Endodermal cell (in vitro differentiated cells): ENCODE measurements at regions not wholly inside any gene's neighbourhood (a gene's known extent, or its start where the extent isn't known, plus 50 kb on each side); places are given as distances from the start of the nearest gene placed in this dataset.

Source experiments
- DNase-seq: peaks from one replicate; pipeline ENCODE4 v3.0.0-alpha.2; 2017
- H3K27ac ChIP-seq: 2 replicates; pipeline ENCODE4 v1.5.1; 2013; ENCODE audit warnings: mild to moderate bottlenecking, low read depth, low read length, moderate library complexity
- H3K27me3 ChIP-seq: 2 replicates; pipeline ENCODE4 v1.6.1; 2013; ENCODE audit warnings: mild to moderate bottlenecking, low read length, moderate library complexity; ENCODE audit not compliant: insufficient read depth, control insufficient read depth, poor library complexity, severe bottlenecking
- H3K36me3 ChIP-seq: 2 replicates; pipeline ENCODE4 v1.7.0; 2013; ENCODE audit warnings: mild to moderate bottlenecking, low read length, moderate library complexity; ENCODE audit not compliant: control insufficient read depth, insufficient read depth
- H3K4me1 ChIP-seq: one replicate; pipeline ENCODE4 v1.7.0; 2013; ENCODE audit warnings: low read length; ENCODE audit not compliant: control insufficient read depth, insufficient read depth
- H3K4me3 ChIP-seq: 2 replicates; pipeline ENCODE4 v1.5.1; 2013; ENCODE audit warnings: mild to moderate bottlenecking, low read length, moderate library complexity
- H3K9ac ChIP-seq: 2 replicates; pipeline ENCODE4 v1.6.1; 2013; ENCODE audit warnings: mild to moderate bottlenecking, low read length, moderate library complexity; ENCODE audit not compliant: poor library complexity, severe bottlenecking; ENCODE audit errors: extremely low read depth
- H3K9me3 ChIP-seq: 2 replicates; pipeline ENCODE4 v1.6.1; 2013; ENCODE audit warnings: mild to moderate bottlenecking, low read length, moderate library complexity; ENCODE audit not compliant: control insufficient read depth
- H3K27ac Mint-ChIP-seq: 2 replicates; pipeline ENCODE4 v1.8.0; 2020; ENCODE audit warnings: mixed read lengths
- H3K27me3 Mint-ChIP-seq: 2 replicates; pipeline ENCODE4 v1.8.0; 2021; ENCODE audit warnings: mild to moderate bottlenecking, mixed read lengths; ENCODE audit not compliant: insufficient read depth
- H3K36me3 Mint-ChIP-seq: 2 replicates; pipeline ENCODE4 v1.8.0; 2020; ENCODE audit warnings: low read depth, mixed read lengths
- H3K4me1 Mint-ChIP-seq: 2 replicates; pipeline ENCODE4 v1.8.0; 2020; ENCODE audit warnings: mixed read lengths
- H3K4me3 Mint-ChIP-seq: 2 replicates; pipeline ENCODE4 v1.8.0; 2020; ENCODE audit warnings: mild to moderate bottlenecking, moderate library complexity, mixed read lengths
- H3K9me3 Mint-ChIP-seq: 2 replicates; pipeline ENCODE4 v1.8.0; 2020; ENCODE audit warnings: mild to moderate bottlenecking, mixed read lengths
- WGBS, 2 experiments: methylation state at CpG; one replicate each; pipeline versions ENCODE4 v1.1.5 to v1.1.7; 2013; ENCODE audit warnings: missing lambda C conversion rate in 2 of 2, mixed read lengths in 1 of 2; ENCODE audit not compliant: insufficient coverage in 1 of 2, insufficient read length in 1 of 2; 5-methylcytosine and 5-hydroxymethylcytosine counted together
- TF ChIP-seq, protein P1 (sequence below): fragments of 200-600 bp; sonication (generic); conservative IDR thresholded peaks from 2 replicates; pipeline ENCODE4 v1.5.0; 2021; ENCODE audit warnings: antibody characterized with exemption, mild to moderate bottlenecking

DNA sequence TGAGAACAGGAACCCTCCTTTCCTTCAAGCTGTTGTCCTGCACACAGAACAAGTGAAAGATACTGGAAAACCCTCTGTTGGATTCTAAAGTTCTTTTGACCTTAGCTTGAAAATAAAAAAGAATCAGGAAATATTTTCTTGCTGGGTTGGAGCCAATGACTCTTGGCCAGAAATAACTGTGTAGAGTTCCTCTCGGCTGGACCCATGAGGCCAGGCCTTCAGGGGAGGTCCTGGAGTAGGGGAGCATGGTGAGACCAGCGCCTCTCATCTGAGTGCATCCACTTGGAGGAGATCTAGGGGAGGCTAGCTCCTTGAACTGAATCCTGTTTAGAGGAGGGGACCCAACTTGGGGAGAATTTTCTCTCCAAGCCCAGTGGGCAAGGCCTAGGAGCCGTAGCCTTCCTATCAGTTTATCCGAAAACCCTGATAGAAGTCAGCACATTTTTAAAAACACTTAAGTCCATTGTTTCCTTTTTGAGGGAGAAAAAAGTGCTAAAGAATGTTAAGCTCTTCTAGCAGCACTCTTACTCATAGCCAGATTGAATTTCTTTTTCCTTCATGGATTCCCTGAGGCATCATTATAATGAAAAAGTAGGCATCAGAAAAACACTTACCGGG lies 635.7 kb upstream of the ANKRD30A start:
- H3K4me3 ChIP-seq = no peak overlapping the region
- no peaks in the 10 kb centered on the region for H3K36me3 ChIP-seq
- no peaks in the 10 kb centered on the region for H3K27me3 ChIP-seq
- DNase-seq = no peak
- Mint-ChIP-seq H3K4me3 (no peak overlapping the region), H3K27me3 (no peaks in the 10 kb centered on the region), H3K27ac (peak overlapping the region; percentile 14), H3K4me1 (peaks cover 20% of the 10 kb centered on the region), H3K9me3 (no peaks in the 10 kb centered on the region), H3K36me3 (no peaks in the 10 kb centered on the region)
- H3K27ac ChIP-seq = no peak overlapping the region
- TF ChIP-seq, protein P1, sequence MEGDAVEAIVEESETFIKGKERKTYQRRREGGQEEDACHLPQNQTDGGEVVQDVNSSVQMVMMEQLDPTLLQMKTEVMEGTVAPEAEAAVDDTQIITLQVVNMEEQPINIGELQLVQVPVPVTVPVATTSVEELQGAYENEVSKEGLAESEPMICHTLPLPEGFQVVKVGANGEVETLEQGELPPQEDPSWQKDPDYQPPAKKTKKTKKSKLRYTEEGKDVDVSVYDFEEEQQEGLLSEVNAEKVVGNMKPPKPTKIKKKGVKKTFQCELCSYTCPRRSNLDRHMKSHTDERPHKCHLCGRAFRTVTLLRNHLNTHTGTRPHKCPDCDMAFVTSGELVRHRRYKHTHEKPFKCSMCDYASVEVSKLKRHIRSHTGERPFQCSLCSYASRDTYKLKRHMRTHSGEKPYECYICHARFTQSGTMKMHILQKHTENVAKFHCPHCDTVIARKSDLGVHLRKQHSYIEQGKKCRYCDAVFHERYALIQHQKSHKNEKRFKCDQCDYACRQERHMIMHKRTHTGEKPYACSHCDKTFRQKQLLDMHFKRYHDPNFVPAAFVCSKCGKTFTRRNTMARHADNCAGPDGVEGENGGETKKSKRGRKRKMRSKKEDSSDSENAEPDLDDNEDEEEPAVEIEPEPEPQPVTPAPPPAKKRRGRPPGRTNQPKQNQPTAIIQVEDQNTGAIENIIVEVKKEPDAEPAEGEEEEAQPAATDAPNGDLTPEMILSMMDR = no peak
- H3K9ac ChIP-seq = no peak overlapping the region
- H3K9me3 ChIP-seq = no peaks in the 10 kb centered on the region
- 90 to 91% methylated on average over 3 to 5 of the region's 5 CpGs for WGBS, 2 experiments
- H3K4me1 ChIP-seq = peaks cover 10% of the 10 kb centered on the region

DNA sequence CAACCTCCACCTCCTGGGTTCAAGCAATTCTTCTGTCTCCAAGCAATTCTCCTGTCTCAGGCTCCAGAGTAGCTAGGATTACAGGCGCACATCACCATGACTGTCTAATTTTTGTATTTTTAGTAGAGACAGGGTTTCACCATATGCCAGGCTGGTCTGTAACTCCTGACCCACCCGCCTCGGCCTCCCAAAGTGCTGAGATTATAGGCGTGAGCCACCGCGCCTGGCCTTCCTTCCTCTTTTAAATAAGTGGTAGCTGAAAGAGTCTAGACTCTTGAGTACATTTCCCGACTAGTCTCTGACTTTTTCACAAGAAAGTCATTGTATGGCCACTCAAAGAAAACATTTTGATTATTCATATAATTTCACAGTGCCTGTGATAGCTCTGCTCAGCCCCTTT lies 636.2 kb upstream of the ANKRD30A start:
- Histone ChIP-seq H3K36me3 (no peaks in the 10 kb centered on the region), H3K27me3 (no peaks in the 10 kb centered on the region), H3K4me3 (no peak overlapping the region), H3K27ac (no peak overlapping the region), H3K9ac (no peak overlapping the region), H3K4me1 (peaks cover 10% of the 10 kb centered on the region), H3K9me3 (no peaks in the 10 kb centered on the region)
- peaks cover 20% of the 10 kb centered on the region for H3K4me1 Mint-ChIP-seq
- H3K9me3 Mint-ChIP-seq = no peaks in the 10 kb centered on the region
- no peaks in the 10 kb centered on the region for H3K27me3 Mint-ChIP-seq
- no peak overlapping the region for H3K4me3 Mint-ChIP-seq
- no peak for DNase-seq
- no peaks in the 10 kb centered on the region for H3K36me3 Mint-ChIP-seq
- TF ChIP-seq, protein P1 = no peak
- H3K27ac Mint-ChIP-seq = no peak overlapping the region
- 96 to 100% methylated on average over 3 to 7 of the region's 7 CpGs for WGBS, 2 experiments

DNA sequence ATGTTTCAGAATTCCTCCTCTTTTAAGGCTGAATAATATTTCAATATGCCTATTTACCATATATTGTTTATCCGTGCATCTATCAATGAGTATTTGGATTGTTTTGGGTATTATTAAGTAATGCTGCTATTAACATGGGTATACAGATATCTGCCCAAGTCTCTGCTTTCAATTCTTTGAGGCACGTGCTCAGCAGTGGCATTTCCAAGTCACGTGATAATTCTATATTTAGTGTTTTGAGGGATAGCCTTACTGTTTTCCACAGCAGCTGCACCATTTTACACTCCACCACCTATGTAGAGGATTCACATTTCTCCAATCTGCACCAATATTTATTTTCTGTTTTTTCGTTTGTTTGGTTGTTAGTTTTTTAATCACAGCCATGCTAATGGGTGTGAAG lies 636.8 kb upstream of the ANKRD30A start:
- Histone ChIP-seq H3K27me3 (no peaks in the 10 kb centered on the region), H3K4me3 (no peak overlapping the region), H3K27ac (no peak overlapping the region), H3K9ac (no peak overlapping the region), H3K4me1 (peaks cover 10% of the 10 kb centered on the region), H3K36me3 (no peaks in the 10 kb centered on the region), H3K9me3 (no peaks in the 10 kb centered on the region)
- TF ChIP-seq, protein P1 = no peak
- Mint-ChIP-seq H3K4me1 (peaks cover 20% of the 10 kb centered on the region), H3K27me3 (no peaks in the 10 kb centered on the region), H3K27ac (no peak overlapping the region), H3K9me3 (no peaks in the 10 kb centered on the region), H3K4me3 (no peak overlapping the region), H3K36me3 (no peaks in the 10 kb centered on the region)
- 93 to 100% methylated on average over 1 to 3 of the region's 4 CpGs for WGBS, 2 experiments
- DNase-seq = no peak
